ENCODE measurements at regions not wholly inside any gene's neighbourhood (a gene's known extent, or its start where the extent isn't known, plus 50 kb on each side); places are given as distances from the start of the nearest gene placed in this dataset.

DNA sequence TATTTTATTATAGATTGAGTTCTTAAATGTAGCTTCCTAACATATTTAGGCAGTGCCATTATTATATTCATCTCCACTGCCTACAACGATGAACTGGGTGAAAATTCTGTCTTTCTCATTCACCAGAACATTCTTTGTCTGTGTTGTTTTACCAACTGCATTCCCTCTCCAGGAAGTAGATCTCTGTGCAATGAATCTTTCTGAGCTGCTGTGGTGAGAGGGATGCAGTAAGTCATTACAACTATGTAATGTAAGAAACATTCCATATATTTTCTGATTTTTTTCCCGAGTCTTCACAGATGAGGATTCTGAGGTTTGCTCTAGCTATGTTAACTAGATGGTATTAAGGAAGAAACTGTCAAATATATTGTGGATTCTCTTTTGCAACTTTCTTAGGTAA, 811.9 kb upstream of the PCDH7 start:
- Histone ChIP-seq H4K20me1 (ENCODE audit: insufficient read depth) (no peaks in the 10 kb centered on the region), H3K27ac (no peak overlapping the region), H2AFZ (ENCODE audit: low read depth) (no peak overlapping the region), H3K4me1 (ENCODE audit: low read depth, poor library complexity, severe bottlenecking) (no peaks in the 10 kb centered on the region), H3K4me2 (no peak overlapping the region), H3K27me3 (ENCODE audit: insufficient read depth, low read depth) (no peaks in the 10 kb centered on the region), H3K4me3 (IDR thresholded peaks at IDR 0.05; ENCODE audit: insufficient read depth, low read depth, low read length) (no peak overlapping the region), H3K9ac (no peak overlapping the region), H3K36me3 (ENCODE audit: insufficient read depth) (no peaks in the 10 kb centered on the region), H3K79me2 (ENCODE audit: insufficient read depth, low read depth) (no peaks in the 10 kb centered on the region)
- TF ChIP-seq, protein P1, sequence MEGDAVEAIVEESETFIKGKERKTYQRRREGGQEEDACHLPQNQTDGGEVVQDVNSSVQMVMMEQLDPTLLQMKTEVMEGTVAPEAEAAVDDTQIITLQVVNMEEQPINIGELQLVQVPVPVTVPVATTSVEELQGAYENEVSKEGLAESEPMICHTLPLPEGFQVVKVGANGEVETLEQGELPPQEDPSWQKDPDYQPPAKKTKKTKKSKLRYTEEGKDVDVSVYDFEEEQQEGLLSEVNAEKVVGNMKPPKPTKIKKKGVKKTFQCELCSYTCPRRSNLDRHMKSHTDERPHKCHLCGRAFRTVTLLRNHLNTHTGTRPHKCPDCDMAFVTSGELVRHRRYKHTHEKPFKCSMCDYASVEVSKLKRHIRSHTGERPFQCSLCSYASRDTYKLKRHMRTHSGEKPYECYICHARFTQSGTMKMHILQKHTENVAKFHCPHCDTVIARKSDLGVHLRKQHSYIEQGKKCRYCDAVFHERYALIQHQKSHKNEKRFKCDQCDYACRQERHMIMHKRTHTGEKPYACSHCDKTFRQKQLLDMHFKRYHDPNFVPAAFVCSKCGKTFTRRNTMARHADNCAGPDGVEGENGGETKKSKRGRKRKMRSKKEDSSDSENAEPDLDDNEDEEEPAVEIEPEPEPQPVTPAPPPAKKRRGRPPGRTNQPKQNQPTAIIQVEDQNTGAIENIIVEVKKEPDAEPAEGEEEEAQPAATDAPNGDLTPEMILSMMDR (conservative IDR thresholded peaks at IDR 0.05; ENCODE audit: low read depth, low read length), result no peak

DNA sequence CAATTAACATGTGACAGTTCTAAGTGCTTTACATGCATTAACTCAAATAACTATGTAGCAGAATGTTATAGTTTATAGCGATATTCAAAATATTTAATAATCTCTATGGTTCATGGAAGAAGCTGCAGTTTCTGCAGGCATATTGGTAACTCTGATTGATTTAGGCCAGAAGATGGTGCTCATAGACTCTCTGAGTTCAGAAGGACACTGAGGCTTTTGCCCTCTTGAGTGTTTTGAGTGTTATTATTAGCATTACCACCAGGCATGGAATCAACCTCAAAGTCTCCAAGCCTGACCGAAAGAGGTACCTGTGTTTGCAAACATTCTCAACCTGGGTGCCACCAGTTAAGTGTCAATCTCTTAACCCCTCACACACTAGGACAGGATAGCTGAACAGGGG, 792.3 kb upstream of the PCDH7 start:
- TF ChIP-seq, protein P1 (conservative IDR thresholded peaks at IDR 0.05; ENCODE audit: low read depth, low read length), result no peak
- Histone ChIP-seq H3K9ac (no peak overlapping the region), H2AFZ (ENCODE audit: low read depth) (no peak overlapping the region), H3K4me2 (no peak overlapping the region), H3K36me3 (ENCODE audit: insufficient read depth) (no peaks in the 10 kb centered on the region), H3K4me3 (IDR thresholded peaks at IDR 0.05; ENCODE audit: insufficient read depth, low read depth, low read length) (no peak overlapping the region), H3K79me2 (ENCODE audit: insufficient read depth, low read depth) (no peaks in the 10 kb centered on the region), H3K27ac (no peak overlapping the region), H4K20me1 (ENCODE audit: insufficient read depth) (no peaks in the 10 kb centered on the region), H3K27me3 (ENCODE audit: insufficient read depth, low read depth) (no peaks in the 10 kb centered on the region), H3K4me1 (ENCODE audit: low read depth, poor library complexity, severe bottlenecking) (no peaks in the 10 kb centered on the region)

DNA sequence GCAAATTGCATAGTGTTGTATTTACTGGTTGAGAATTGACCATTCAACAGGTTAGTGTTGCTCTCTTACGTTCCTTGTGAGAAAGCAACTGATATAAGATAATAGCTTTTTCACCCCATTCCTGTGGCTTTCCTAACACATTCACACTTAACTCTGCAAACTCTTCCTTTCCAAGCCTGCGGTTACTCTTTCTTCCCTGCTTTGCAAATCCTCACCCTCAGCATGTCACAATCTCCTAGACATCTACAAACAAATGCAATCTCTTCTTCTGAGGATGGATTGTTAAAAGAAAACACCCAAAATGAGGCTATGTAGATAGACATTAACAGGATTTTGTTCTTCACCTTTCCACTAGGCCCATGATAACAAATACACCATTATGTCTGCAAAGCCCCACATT, 771.7 kb upstream of the PCDH7 start:
- Histone ChIP-seq H4K20me1 (ENCODE audit: insufficient read depth) (no peaks in the 10 kb centered on the region), H3K4me2 (no peak overlapping the region), H3K4me1 (ENCODE audit: low read depth, poor library complexity, severe bottlenecking) (no peaks in the 10 kb centered on the region), H3K27me3 (ENCODE audit: insufficient read depth, low read depth) (no peaks in the 10 kb centered on the region), H3K27ac (no peak overlapping the region), H2AFZ (ENCODE audit: low read depth) (no peak overlapping the region), H3K36me3 (ENCODE audit: insufficient read depth) (no peaks in the 10 kb centered on the region), H3K9ac (no peak overlapping the region), H3K4me3 (IDR thresholded peaks at IDR 0.05; ENCODE audit: insufficient read depth, low read depth, low read length) (no peak overlapping the region), H3K79me2 (ENCODE audit: insufficient read depth, low read depth) (no peaks in the 10 kb centered on the region)
- TF ChIP-seq, protein P1 (conservative IDR thresholded peaks at IDR 0.05; ENCODE audit: low read depth, low read length), result no peak

DNA sequence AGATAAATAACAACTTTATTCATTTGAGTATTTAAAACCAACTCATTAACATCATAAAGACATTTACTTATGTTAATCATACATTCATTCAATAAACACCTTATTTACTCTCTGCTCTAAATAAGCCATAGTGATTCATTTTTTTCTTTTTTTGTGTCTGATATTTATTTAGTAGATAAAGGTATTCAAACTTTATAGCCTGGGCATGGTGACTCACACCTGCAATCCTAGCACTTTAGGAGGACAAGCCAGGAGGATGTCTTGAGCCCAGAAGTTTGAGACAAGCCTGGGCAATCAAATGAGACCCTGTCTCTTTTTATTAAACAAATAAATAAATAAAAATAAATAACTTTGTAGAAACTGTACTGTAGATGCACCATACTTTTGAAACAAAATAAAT, 771.3 kb upstream of the PCDH7 start:
- H3K79me2 ChIP-seq (ENCODE audit: insufficient read depth, low read depth), result no peaks in the 10 kb centered on the region
- H4K20me1 ChIP-seq (ENCODE audit: insufficient read depth), result no peaks in the 10 kb centered on the region
- no peak overlapping the region for H2AFZ ChIP-seq (ENCODE audit: low read depth)
- no peak overlapping the region for H3K4me3 ChIP-seq (IDR thresholded peaks at IDR 0.05; ENCODE audit: insufficient read depth, low read depth, low read length)
- no peaks in the 10 kb centered on the region for H3K27me3 ChIP-seq (ENCODE audit: insufficient read depth, low read depth)
- no peaks in the 10 kb centered on the region for H3K4me1 ChIP-seq (ENCODE audit: low read depth, poor library complexity, severe bottlenecking)
- H3K9ac ChIP-seq, result no peak overlapping the region
- no peak overlapping the region for H3K27ac ChIP-seq
- H3K36me3 ChIP-seq (ENCODE audit: insufficient read depth), result no peaks in the 10 kb centered on the region
- no peak overlapping the region for H3K4me2 ChIP-seq
- TF ChIP-seq, protein P1 (conservative IDR thresholded peaks at IDR 0.05; ENCODE audit: low read depth, low read length), result no peak

DNA sequence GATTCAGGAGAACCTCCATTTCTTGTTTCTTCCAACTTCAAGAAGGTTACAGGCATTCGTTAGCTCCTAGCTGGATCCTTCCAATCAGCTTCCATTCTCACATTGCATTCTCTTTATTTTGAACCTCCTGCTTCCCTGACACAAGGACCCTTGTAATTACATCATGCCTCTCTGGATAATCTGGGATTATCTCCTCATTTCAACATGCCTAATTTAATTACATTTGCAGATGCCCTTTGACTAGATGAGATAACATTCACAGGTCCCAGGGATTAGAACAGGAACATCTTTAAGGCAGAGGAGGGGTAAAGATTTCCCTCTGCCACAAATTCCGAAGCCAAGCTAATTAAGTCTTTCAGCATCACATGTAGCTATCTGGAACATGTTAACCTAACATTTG, 753.8 kb upstream of the PCDH7 start:
- Histone ChIP-seq H3K4me2 (no peak overlapping the region), H4K20me1 (ENCODE audit: insufficient read depth) (no peaks in the 10 kb centered on the region), H3K4me3 (IDR thresholded peaks at IDR 0.05; ENCODE audit: insufficient read depth, low read depth, low read length) (no peak overlapping the region), H3K27ac (no peak overlapping the region), H3K27me3 (ENCODE audit: insufficient read depth, low read depth) (no peaks in the 10 kb centered on the region), H3K9ac (no peak overlapping the region), H3K4me1 (ENCODE audit: low read depth, poor library complexity, severe bottlenecking) (no peaks in the 10 kb centered on the region), H3K79me2 (ENCODE audit: insufficient read depth, low read depth) (no peaks in the 10 kb centered on the region), H3K36me3 (ENCODE audit: insufficient read depth) (no peaks in the 10 kb centered on the region), H2AFZ (ENCODE audit: low read depth) (no peak overlapping the region)
- TF ChIP-seq, protein P1 (conservative IDR thresholded peaks at IDR 0.05; ENCODE audit: low read depth, low read length), result no peak

All from KMS-11 (cell line).